GM23338 (cell line): ENCODE measurements at regions not wholly inside any gene's neighbourhood (a gene's known extent, or its start where the extent isn't known, plus 50 kb on each side); places are given as distances from the start of the nearest gene placed in this dataset.

Experiments used
- CREB1 ChIP-seq: fragments of 250-450 bp; sonication (Bioruptor Pico); IDR thresholded peaks from 2 replicates; pipeline ENCODE4 v1.5.0; 2020; ENCODE audit warnings: low read depth, mild to moderate bottlenecking, moderate library complexity
- CTCF ChIP-seq, 2 experiments: fragments of 200-600 bp in 1 of 2; sonication (generic) in 1 of 2; conservative IDR thresholded peaks; 2 replicates each; pipeline versions ENCODE4 v1.5.1 to v1.6.1; 2016 to 2017; ENCODE audit warnings: antibody characterized with exemption in 2 of 2, low read depth in 2 of 2, mild to moderate bottlenecking in 2 of 2, moderate library complexity in 1 of 2
- EZH2 ChIP-seq: fragments of 200-600 bp; sonication (generic); IDR thresholded peaks from one replicate; pipeline ENCODE4 v1.8.0; 2017; ENCODE audit warnings: antibody characterized with exemption, mild to moderate bottlenecking, low read depth; ENCODE audit not compliant: unreplicated experiment
- EZH2phosphoT487 ChIP-seq: fragments of 200-600 bp; sonication (generic); IDR thresholded peaks from one replicate; pipeline ENCODE4 v1.8.1; 2018; ENCODE audit warnings: antibody characterized with exemption; ENCODE audit not compliant: unreplicated experiment
- JUNB ChIP-seq: IDR thresholded peaks from one replicate; pipeline ENCODE4 v1.6.1; 2016; ENCODE audit warnings: antibody characterized with exemption; ENCODE audit not compliant: unreplicated experiment
- NANOG ChIP-seq: IDR thresholded peaks from 2 replicates; pipeline ENCODE4 v1.6.1; 2016; ENCODE audit warnings: antibody characterized with exemption, borderline replicate concordance
- POLR2AphosphoS5 ChIP-seq: IDR thresholded peaks from 2 replicates; pipeline ENCODE4 v1.6.1; 2016; ENCODE audit warnings: antibody characterized with exemption, low read depth
- REST ChIP-seq: IDR thresholded peaks from one replicate; pipeline ENCODE4 v1.6.1; 2018; ENCODE audit warnings: antibody characterized with exemption; ENCODE audit not compliant: unreplicated experiment
- STAT1 ChIP-seq: IDR thresholded peaks from one replicate; pipeline ENCODE4 v1.6.1; 2016; ENCODE audit warnings: antibody characterized with exemption; ENCODE audit not compliant: unreplicated experiment
- ZNF114 ChIP-seq: fragments of 250-450 bp; sonication (Bioruptor Pico); IDR thresholded peaks from 2 replicates; pipeline ENCODE4 v1.5.0; 2020; ENCODE audit warnings: mild to moderate bottlenecking, moderate library complexity
- ZNF462 ChIP-seq: fragments of 250-450 bp; sonication (Bioruptor Pico); IDR thresholded peaks from 2 replicates; pipeline ENCODE4 v1.5.0; 2020; ENCODE audit warnings: mild to moderate bottlenecking, moderate library complexity

- no peak for TF ChIP-seq CTCF (conservative IDR thresholded peaks at IDR 0.05; ENCODE audit: low read depth in 2 of 2)
- TF ChIP-seq CREB1 (CRISPR knock-in tag) = no peak
- no peak for TF ChIP-seq EZH2phosphoT487
- TF ChIP-seq EZH2 = no peak
- no peak for TF ChIP-seq POLR2AphosphoS5
- TF ChIP-seq NANOG = no peak
- no peak for TF ChIP-seq JUNB
- TF ChIP-seq REST = no peak
- no peak for TF ChIP-seq ZNF114 (CRISPR knock-in tag)
- TF ChIP-seq STAT1 = no peak
- no peak for TF ChIP-seq ZNF462 (CRISPR knock-in tag)
These were observed 349.5 kb downstream of the EPHA7 start for GRCh38 chr6:93069856-93070255.
